GM19452 (cell line): ENCODE measurements at regions not wholly inside any gene's neighbourhood (a gene's known extent, or its start where the extent isn't known, plus 50 kb on each side); places are given as distances from the start of the nearest gene placed in this dataset.
A peak's percentile ranks its signal among the peaks of the same experiment; 100 is the strongest.
"Not testable (repeated sequence)": the region's sequence is repeated elsewhere in the genome, so short reads cannot be mapped to it uniquely, and the experiment has no call there.

Experiments used
- ATAC-seq: cut with Tn5 transposase; IDR thresholded peaks from one replicate; pipeline ENCODE4 v1.9.1; 2021; ENCODE audit not compliant: unreplicated experiment

GRCh38 chr14:45868377-45868776 lies 615.4 kb upstream of the MIS18BP1 start:
- ATAC-seq = peak; percentile 58

GRCh38 chr14:45867046-45867894 lies 614.3 kb upstream of the MIS18BP1 start:
- ATAC-seq = peak; percentile 62

GRCh38 chr14:45838597-45838996 lies 585.6 kb upstream of the MIS18BP1 start:
- ATAC-seq = no peak

GRCh38 chr14:45819107-45819506 lies 566.1 kb upstream of the MIS18BP1 start:
- ATAC-seq = no peak

GRCh38 chr14:45811155-45811554 lies 558.2 kb upstream of the MIS18BP1 start:
- no peak for ATAC-seq

- no peak for ATAC-seq
Measured at GRCh38 chr14:45810152-45810872, 557.3 kb upstream of the MIS18BP1 start.

GRCh38 chr14:45807178-45807899 lies 554.3 kb upstream of the MIS18BP1 start:
- no peak for ATAC-seq

- no peak for ATAC-seq
Measured at GRCh38 chr14:45799511-45799910, 546.5 kb upstream of the MIS18BP1 start.

GRCh38 chr14:45798659-45799058 lies 545.7 kb upstream of the MIS18BP1 start:
- ATAC-seq = no peak

GRCh38 chr14:45796006-45796405 lies 543.0 kb upstream of the MIS18BP1 start:
- ATAC-seq = not testable (repeated sequence)

GRCh38 chr14:45793081-45793480 lies 540.1 kb upstream of the MIS18BP1 start:
- no peak for ATAC-seq

- no peak for ATAC-seq
Measured at GRCh38 chr14:45790293-45790692, 537.3 kb upstream of the MIS18BP1 start.

GRCh38 chr14:45787167-45787566 lies 534.2 kb upstream of the MIS18BP1 start:
- ATAC-seq = no peak

GRCh38 chr14:45786266-45786665 lies 533.3 kb upstream of the MIS18BP1 start:
- no peak for ATAC-seq

GRCh38 chr14:45785240-45785639 lies 532.2 kb upstream of the MIS18BP1 start:
- ATAC-seq = no peak

- ATAC-seq = no peak
Measured at GRCh38 chr14:45766247-45766646, 513.2 kb upstream of the MIS18BP1 start.

- ATAC-seq = no peak
Measured at GRCh38 chr14:45757655-45758054, 504.7 kb upstream of the MIS18BP1 start.

- ATAC-seq = not testable (repeated sequence)
Measured at GRCh38 chr14:45756412-45756811, 503.4 kb upstream of the MIS18BP1 start.

- no peak for ATAC-seq
Measured at GRCh38 chr14:45743884-45744283, 490.9 kb upstream of the MIS18BP1 start.

- no peak for ATAC-seq
Measured at GRCh38 chr14:45742187-45742586, 489.2 kb upstream of the MIS18BP1 start.

GRCh38 chr14:45728434-45729225 lies 475.6 kb upstream of the MIS18BP1 start:
- no peak for ATAC-seq
